HCT116 (cell line): ENCODE measurements at regions not wholly inside any gene's neighbourhood (a gene's known extent, or its start where the extent isn't known, plus 50 kb on each side); places are given as distances from the start of the nearest gene placed in this dataset.

ENCODE experiments used
- ATAC-seq: fragments of 200-7000 bp; cut with Tn5 transposase; 2 replicates; pipeline ENCODE4 v1.9.1; 2020; ENCODE audit warnings: mild to moderate bottlenecking, moderate library complexity
- BruUV-seq: library from RNA; stranded (reverse); fragments of 400-500 nt; replicated peaks from 2 replicates; lab custom pipeline; 2021; lab: Mats Ljungman, UMichigan
- CTCF ChIA-PET: fragments of 300-600 bp; sonication (Branson Sonifier 250); formaldehyde crosslinking; loops from one replicate; lab custom pipeline; 2021; ENCODE audit warnings: antibody characterized with exemption; lab: Charles Lee
- POLR2A ChIA-PET: fragments of 300-600, 350-600 bp; sonication (Branson Sonifier 250); formaldehyde crosslinking; loops from one replicate; lab custom pipeline; 2021; ENCODE audit warnings: antibody characterized with exemption; lab: Charles Lee
- RAD21 ChIA-PET, 2 experiments: fragments of 300-600 bp; sonication (Branson Sonifier 250); formaldehyde crosslinking; loops; one replicate each; lab custom pipeline; 2023; ENCODE audit warnings: low total read pairs in 2 of 2; ENCODE audit not compliant: uncharacterized antibody in 2 of 2, unreplicated experiment in 2 of 2, low non-redundant PET in 1 of 2; lab: Charles Lee
- DNase-seq: peaks from one replicate; pipeline ENCODE4 v3.0.0-alpha.2; 2010; ENCODE audit warnings: low read depth, low spot score
- H2AFZ ChIP-seq: fragments of 200-600 bp; shearing (Covaris generic), sonication (generic); 2 replicates; pipeline ENCODE4 v1.6.1; 2017; ENCODE audit warnings: low read depth, mixed run types, mixed read lengths, antibody characterized with exemption, low read length; ENCODE audit not compliant: poor library complexity, severe bottlenecking
- H3K27ac ChIP-seq: 2 replicates; pipeline ENCODE4 v1.5.1; 2012; ENCODE audit warnings: low read depth, low read length
- H3K27me3 ChIP-seq: fragments of 200-600 bp; sonication (generic); 2 replicates; pipeline ENCODE4 v1.6.1; 2016; ENCODE audit warnings: mixed run types, low read length, mixed read lengths; ENCODE audit not compliant: insufficient read depth
- H3K36me3 ChIP-seq, 2 experiments: fragments of 200-500 bp in 1 of 2; fragments of 200-600 bp in 1 of 2; sonication (Bioruptor generic) in 1 of 2; sonication (generic) in 1 of 2; 2 replicates each; pipeline versions ENCODE4 v1.5.1 to v1.6.1; 2014 to 2016; ENCODE audit warnings: low read length in 2 of 2, inconsistent platforms in 1 of 2, mixed read lengths in 1 of 2, mixed run types in 1 of 2; ENCODE audit not compliant: insufficient read depth in 2 of 2, control insufficient read depth in 1 of 2
- H3K4me1 ChIP-seq, 2 experiments: fragments of 200-600 bp in 1 of 2; sonication (generic) in 1 of 2; 2 replicates each; pipeline versions ENCODE4 v1.5.1 to v1.6.1; 2012 to 2017; ENCODE audit warnings: low read length in 2 of 2, inconsistent platforms in 1 of 2, mild to moderate bottlenecking in 1 of 2, mixed read lengths in 1 of 2, mixed run types in 1 of 2, moderate library complexity in 1 of 2; ENCODE audit not compliant: insufficient read depth in 2 of 2, control insufficient read depth in 1 of 2
- H3K4me2 ChIP-seq: fragments of 200-600 bp; sonication (generic); 2 replicates; pipeline ENCODE4 v1.6.1; 2017; ENCODE audit warnings: mixed run types, low read length, mixed read lengths
- H3K4me3 ChIP-seq, 2 experiments: fragments of 200-600 bp in 1 of 2; sonication (generic) in 1 of 2; replicated peaks in 1 of 2; 2 replicates each; pipeline ENCODE4 v1.5.1; 2011 to 2016; ENCODE audit warnings: low read length in 2 of 2, control low read depth in 1 of 2, low read depth in 1 of 2, mild to moderate bottlenecking in 1 of 2, mixed read lengths in 1 of 2, mixed run types in 1 of 2
- H3K79me2 ChIP-seq: fragments of 200-600 bp; sonication (generic); 2 replicates; pipeline ENCODE4 v1.6.1; 2017; ENCODE audit warnings: mild to moderate bottlenecking, mixed run types, low read length, moderate library complexity, mixed read lengths; ENCODE audit not compliant: insufficient read depth
- H3K9ac ChIP-seq: fragments of 200-600 bp; sonication (generic); 2 replicates; pipeline ENCODE4 v1.6.1; 2016; ENCODE audit warnings: low read length, mixed read lengths
- H3K9me2 ChIP-seq: fragments of 200-600 bp; sonication (generic), shearing (Covaris generic); 2 replicates; pipeline ENCODE4 v1.6.1; 2017; ENCODE audit warnings: mixed run types, mild to moderate bottlenecking, moderate library complexity; ENCODE audit not compliant: insufficient read depth
- H3K9me3 ChIP-seq, 2 experiments: fragments of 200-500 bp in 1 of 2; fragments of 200-600 bp in 1 of 2; sonication (Bioruptor generic) in 1 of 2; sonication (generic) in 1 of 2; 2 replicates each; pipeline ENCODE4 v1.6.1; 2014 to 2017; ENCODE audit warnings: low read length in 2 of 2, mixed read lengths in 2 of 2, inconsistent platforms in 1 of 2, low read depth in 1 of 2, mild to moderate bottlenecking in 1 of 2, mixed run types in 1 of 2, moderate library complexity in 1 of 2; ENCODE audit not compliant: control insufficient read depth in 1 of 2, insufficient read depth in 1 of 2
- H4K20me1 ChIP-seq: fragments of 200-600 bp; sonication (generic), shearing (Covaris generic); 2 replicates; pipeline ENCODE4 v1.6.1; 2017; ENCODE audit warnings: mixed run types, mild to moderate bottlenecking, moderate library complexity; ENCODE audit not compliant: insufficient read depth
- CBX3 ChIP-seq: IDR thresholded peaks from 2 replicates; pipeline ENCODE4 v1.6.1; 2012; ENCODE audit warnings: low read depth
- CEBPB ChIP-seq: IDR thresholded peaks from 2 replicates; pipeline ENCODE4 v1.6.1; 2012; ENCODE audit warnings: low read depth
- EGR1 ChIP-seq: IDR thresholded peaks from 2 replicates; pipeline ENCODE4 v1.6.1; 2012; ENCODE audit warnings: low read depth
- ELF1 ChIP-seq: IDR thresholded peaks from 2 replicates; pipeline ENCODE4 v1.6.1; 2012; ENCODE audit warnings: low read depth, borderline replicate concordance
- EZH2 ChIP-seq: fragments of 200-600 bp; sonication (generic); IDR thresholded peaks from 2 replicates; pipeline ENCODE4 v1.6.1; 2017; ENCODE audit warnings: antibody characterized with exemption, mixed run types
- EZH2phosphoT487 ChIP-seq: fragments of 200-600 bp; IDR thresholded peaks from 2 replicates; pipeline ENCODE4 v1.6.1; 2018; ENCODE audit warnings: antibody characterized with exemption, borderline replicate concordance
- JUND ChIP-seq: IDR thresholded peaks from 2 replicates; pipeline ENCODE4 v1.6.1; 2012
- POLR2A ChIP-seq: IDR thresholded peaks from 2 replicates; pipeline ENCODE4 v1.7.0; 2011; ENCODE audit warnings: borderline replicate concordance; ENCODE audit not compliant: insufficient read depth, insufficient read length; ENCODE audit errors: extremely low read depth
- POLR2AphosphoS5 ChIP-seq: IDR thresholded peaks from 2 replicates; pipeline ENCODE4 v1.6.1; 2011; ENCODE audit warnings: mild to moderate bottlenecking, low read depth, low read length, moderate library complexity
- RAD21 ChIP-seq: IDR thresholded peaks from 2 replicates; pipeline ENCODE4 v1.6.1; 2012; ENCODE audit warnings: low read depth, mild to moderate bottlenecking
- SIN3A ChIP-seq: IDR thresholded peaks from 2 replicates; pipeline ENCODE4 v1.6.1; 2012; ENCODE audit warnings: low read depth
- SP1 ChIP-seq: IDR thresholded peaks from 2 replicates; pipeline ENCODE4 v1.6.1; 2012; ENCODE audit warnings: low read depth
- TCF7L2 ChIP-seq: IDR thresholded peaks from 2 replicates; pipeline ENCODE4 v1.7.0; 2011; ENCODE audit warnings: borderline replicate concordance, inconsistent platforms; ENCODE audit not compliant: insufficient read depth, insufficient read length; ENCODE audit errors: extremely low read depth
- YY1 ChIP-seq: IDR thresholded peaks from 2 replicates; pipeline ENCODE4 v1.6.1; 2011; ENCODE audit warnings: low read length, low read depth, moderate library complexity, mild to moderate bottlenecking; ENCODE audit not compliant: insufficient replicate concordance; ENCODE audit errors: extremely low read depth
- ZNF274 ChIP-seq: fragments of 200-500 bp; sonication (Bioruptor generic); IDR thresholded peaks from 2 replicates; pipeline ENCODE4 v1.6.1; 2014; ENCODE audit warnings: mild to moderate bottlenecking, low read depth, low read length, inconsistent platforms
- intact Hi-C: fragments of 100-400 bp; cut with micrococcal nuclease; formaldehyde crosslinking; loops from 2 replicates; pipeline ENCODE4 v1.10.0; 2022
- TF ChIP-seq, protein P1 (sequence below): IDR thresholded peaks from 2 replicates; pipeline ENCODE4 v1.6.1; 2012
- TF ChIP-seq, protein P2 (sequence below): IDR thresholded peaks from 2 replicates; pipeline ENCODE4 v1.6.1; 2012; ENCODE audit warnings: low read depth
- TF ChIP-seq, protein P3 (sequence below), 3 experiments: fragments of 200-600 bp in 1 of 3; sonication (generic) in 1 of 3; IDR thresholded peaks in 2 of 3; conservative IDR thresholded peaks in 1 of 3; 2 replicates each; pipeline ENCODE4 v1.5.1; 2012 to 2017; ENCODE audit warnings: low read depth in 2 of 3, low read length in 2 of 3, antibody characterized with exemption in 1 of 3, borderline replicate concordance in 1 of 3, control low read depth in 1 of 3, mild to moderate bottlenecking in 1 of 3, mixed read lengths in 1 of 3, mixed run types in 1 of 3, moderate library complexity in 1 of 3; ENCODE audit not compliant: insufficient read depth in 1 of 3

DNA sequence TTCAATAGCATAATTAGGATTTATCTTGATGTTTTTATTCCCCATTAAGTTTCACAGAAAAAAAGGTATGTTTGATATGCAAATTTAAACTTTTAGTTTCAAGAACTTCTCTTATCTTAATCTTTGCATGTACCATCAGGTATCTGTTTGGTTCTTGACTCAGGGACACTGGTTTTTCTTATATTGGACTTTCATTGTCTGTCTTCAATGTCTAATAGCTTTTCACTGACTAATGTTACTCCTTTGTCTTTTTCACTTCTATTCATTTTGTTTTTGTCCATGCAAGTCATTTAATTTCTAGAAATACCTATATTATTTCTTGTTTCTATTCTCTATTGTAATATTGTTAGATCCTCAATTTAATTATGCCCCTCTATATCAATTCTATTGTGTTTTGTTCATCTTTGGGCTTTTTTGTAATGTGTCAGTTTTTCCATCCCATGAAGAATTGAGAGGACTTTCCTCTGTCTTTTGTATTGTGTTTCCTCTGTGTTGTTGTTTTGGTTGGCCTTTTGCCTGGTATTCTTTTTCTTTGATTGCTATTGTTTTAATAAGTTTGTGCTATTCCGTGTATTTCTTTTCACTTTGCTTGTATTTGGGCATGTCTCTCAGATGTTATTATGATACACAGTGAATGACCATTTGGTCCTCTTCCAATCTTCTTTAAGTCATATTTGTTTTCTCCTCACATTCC lies 58.3 kb upstream of the ANKRD10 start (continued):
- TF ChIP-seq, protein P1, sequence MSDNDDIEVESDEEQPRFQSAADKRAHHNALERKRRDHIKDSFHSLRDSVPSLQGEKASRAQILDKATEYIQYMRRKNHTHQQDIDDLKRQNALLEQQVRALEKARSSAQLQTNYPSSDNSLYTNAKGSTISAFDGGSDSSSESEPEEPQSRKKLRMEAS, result no peak
- TF ChIP-seq, all 23 proteins: peak for 0

- Histone ChIP-seq H3K27ac (no peak overlapping the region), H3K27me3 (no peaks in the 10 kb centered on the region), H3K4me3 (no peak overlapping the region), H3K36me3 (peaks cover 0 to 39% of the 10 kb centered on the region in 2 experiments; a peak in 2 of 4 replicates), H3K4me1 (peaks cover 21 to 80% of the 10 kb centered on the region in 2 experiments), H2AFZ (no peak overlapping the region), H3K9me3 (no peaks in the 10 kb centered on the region), H3K79me2 (peaks cover 60% of the 10 kb centered on the region), H4K20me1 (no peaks in the 10 kb centered on the region), H3K9me2 (no peaks in the 10 kb centered on the region), H3K4me2 (peak overlapping the region; percentile 47), H3K9ac (peak overlapping the region; percentile 24)
- POLR2A ChIA-PET, result no interaction called here
- RAD21 ChIA-PET, result no interaction called here
- ATAC-seq, result peak; percentile 60
- no peak for DNase-seq
- no TSS peak for BruUV-seq
- CTCF ChIA-PET, result no interaction called here
- intact Hi-C loops, result no loop called here
- TF ChIP-seq TCF7L2 (no peak), RAD21 (no peak), CEBPB (no peak), JUND (no peak), SP1 (no peak), POLR2AphosphoS5 (no peak), EGR1 (no peak), EZH2 (no peak), EZH2phosphoT487 (no peak), ELF1 (no peak), SIN3A (no peak), ZNF274 (no peak), CBX3 (no peak), YY1 (no peak), POLR2A (no peak)
- TF ChIP-seq, protein P1, result no peak
- TF ChIP-seq, protein P2, sequence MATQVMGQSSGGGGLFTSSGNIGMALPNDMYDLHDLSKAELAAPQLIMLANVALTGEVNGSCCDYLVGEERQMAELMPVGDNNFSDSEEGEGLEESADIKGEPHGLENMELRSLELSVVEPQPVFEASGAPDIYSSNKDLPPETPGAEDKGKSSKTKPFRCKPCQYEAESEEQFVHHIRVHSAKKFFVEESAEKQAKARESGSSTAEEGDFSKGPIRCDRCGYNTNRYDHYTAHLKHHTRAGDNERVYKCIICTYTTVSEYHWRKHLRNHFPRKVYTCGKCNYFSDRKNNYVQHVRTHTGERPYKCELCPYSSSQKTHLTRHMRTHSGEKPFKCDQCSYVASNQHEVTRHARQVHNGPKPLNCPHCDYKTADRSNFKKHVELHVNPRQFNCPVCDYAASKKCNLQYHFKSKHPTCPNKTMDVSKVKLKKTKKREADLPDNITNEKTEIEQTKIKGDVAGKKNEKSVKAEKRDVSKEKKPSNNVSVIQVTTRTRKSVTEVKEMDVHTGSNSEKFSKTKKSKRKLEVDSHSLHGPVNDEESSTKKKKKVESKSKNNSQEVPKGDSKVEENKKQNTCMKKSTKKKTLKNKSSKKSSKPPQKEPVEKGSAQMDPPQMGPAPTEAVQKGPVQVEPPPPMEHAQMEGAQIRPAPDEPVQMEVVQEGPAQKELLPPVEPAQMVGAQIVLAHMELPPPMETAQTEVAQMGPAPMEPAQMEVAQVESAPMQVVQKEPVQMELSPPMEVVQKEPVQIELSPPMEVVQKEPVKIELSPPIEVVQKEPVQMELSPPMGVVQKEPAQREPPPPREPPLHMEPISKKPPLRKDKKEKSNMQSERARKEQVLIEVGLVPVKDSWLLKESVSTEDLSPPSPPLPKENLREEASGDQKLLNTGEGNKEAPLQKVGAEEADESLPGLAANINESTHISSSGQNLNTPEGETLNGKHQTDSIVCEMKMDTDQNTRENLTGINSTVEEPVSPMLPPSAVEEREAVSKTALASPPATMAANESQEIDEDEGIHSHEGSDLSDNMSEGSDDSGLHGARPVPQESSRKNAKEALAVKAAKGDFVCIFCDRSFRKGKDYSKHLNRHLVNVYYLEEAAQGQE, result no peak
- TF ChIP-seq, protein P3, sequence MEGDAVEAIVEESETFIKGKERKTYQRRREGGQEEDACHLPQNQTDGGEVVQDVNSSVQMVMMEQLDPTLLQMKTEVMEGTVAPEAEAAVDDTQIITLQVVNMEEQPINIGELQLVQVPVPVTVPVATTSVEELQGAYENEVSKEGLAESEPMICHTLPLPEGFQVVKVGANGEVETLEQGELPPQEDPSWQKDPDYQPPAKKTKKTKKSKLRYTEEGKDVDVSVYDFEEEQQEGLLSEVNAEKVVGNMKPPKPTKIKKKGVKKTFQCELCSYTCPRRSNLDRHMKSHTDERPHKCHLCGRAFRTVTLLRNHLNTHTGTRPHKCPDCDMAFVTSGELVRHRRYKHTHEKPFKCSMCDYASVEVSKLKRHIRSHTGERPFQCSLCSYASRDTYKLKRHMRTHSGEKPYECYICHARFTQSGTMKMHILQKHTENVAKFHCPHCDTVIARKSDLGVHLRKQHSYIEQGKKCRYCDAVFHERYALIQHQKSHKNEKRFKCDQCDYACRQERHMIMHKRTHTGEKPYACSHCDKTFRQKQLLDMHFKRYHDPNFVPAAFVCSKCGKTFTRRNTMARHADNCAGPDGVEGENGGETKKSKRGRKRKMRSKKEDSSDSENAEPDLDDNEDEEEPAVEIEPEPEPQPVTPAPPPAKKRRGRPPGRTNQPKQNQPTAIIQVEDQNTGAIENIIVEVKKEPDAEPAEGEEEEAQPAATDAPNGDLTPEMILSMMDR (IDR thresholded peaks at IDR 0.05 in 2 of 3, conservative IDR thresholded peaks at IDR 0.05 in 1 of 3; ENCODE audit: borderline replicate concordance in 1 of 3, insufficient read depth in 1 of 3, low read depth in 2 of 3, low read length in 2 of 3), result no peak
Measured at GRCh38 chr13:110971486-110971885, 56.6 kb upstream of the ANKRD10 start.
